Astrocyte (in vitro differentiated cells and primary cell): ENCODE measurements at regions not wholly inside any gene's neighbourhood (a gene's known extent, or its start where the extent isn't known, plus 50 kb on each side); places are given as distances from the start of the nearest gene placed in this dataset.

ENCODE experiments used
- EZH2 ChIP-seq: IDR thresholded peaks from 2 replicates; pipeline ENCODE4 v1.6.1; 2012; ENCODE audit warnings: mild to moderate bottlenecking, low read length, inconsistent platforms; ENCODE audit not compliant: insufficient read depth
- TF ChIP-seq, protein P1 (sequence below): IDR thresholded peaks from 2 replicates; pipeline ENCODE4 v1.5.1; 2011; ENCODE audit warnings: low read depth, mild to moderate bottlenecking, inconsistent platforms, low read length, moderate library complexity; ENCODE audit not compliant: insufficient read depth

DNA sequence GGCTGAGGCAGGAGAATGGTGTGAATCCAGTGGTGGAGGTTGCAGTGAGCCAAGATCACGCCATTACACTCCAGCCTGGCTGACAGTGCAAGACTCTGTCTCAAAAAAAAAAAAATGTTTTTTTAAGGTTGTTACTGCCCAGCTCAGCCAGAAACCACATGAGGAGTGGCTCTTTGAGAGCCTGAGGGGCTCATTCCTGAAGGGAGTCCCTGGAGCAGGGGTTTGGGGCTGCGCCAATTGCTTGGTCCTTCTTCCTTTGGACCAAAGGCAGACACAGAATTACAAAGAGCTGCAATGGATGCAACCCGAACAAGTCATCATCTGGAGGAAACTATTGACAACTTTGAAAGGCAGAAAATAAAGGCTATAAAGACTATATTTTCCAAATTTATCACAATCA is 60.6 kb upstream of the WWC2 start:
- TF ChIP-seq, protein P1, sequence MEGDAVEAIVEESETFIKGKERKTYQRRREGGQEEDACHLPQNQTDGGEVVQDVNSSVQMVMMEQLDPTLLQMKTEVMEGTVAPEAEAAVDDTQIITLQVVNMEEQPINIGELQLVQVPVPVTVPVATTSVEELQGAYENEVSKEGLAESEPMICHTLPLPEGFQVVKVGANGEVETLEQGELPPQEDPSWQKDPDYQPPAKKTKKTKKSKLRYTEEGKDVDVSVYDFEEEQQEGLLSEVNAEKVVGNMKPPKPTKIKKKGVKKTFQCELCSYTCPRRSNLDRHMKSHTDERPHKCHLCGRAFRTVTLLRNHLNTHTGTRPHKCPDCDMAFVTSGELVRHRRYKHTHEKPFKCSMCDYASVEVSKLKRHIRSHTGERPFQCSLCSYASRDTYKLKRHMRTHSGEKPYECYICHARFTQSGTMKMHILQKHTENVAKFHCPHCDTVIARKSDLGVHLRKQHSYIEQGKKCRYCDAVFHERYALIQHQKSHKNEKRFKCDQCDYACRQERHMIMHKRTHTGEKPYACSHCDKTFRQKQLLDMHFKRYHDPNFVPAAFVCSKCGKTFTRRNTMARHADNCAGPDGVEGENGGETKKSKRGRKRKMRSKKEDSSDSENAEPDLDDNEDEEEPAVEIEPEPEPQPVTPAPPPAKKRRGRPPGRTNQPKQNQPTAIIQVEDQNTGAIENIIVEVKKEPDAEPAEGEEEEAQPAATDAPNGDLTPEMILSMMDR, result no peak
- no peak for TF ChIP-seq EZH2
